ENCODE measurements at regions not wholly inside any gene's neighbourhood (a gene's known extent, or its start where the extent isn't known, plus 50 kb on each side); places are given as distances from the start of the nearest gene placed in this dataset.

GRCh38 chr11:71307811-71308645 is 55.7 kb upstream of the SHANK2 start:
- no peak for DNase-seq

- no peak for DNase-seq
Measured at GRCh38 chr11:71305451-71306125, 53.2 kb upstream of the SHANK2 start.

GRCh38 chr11:71305041-71305440 is 52.7 kb upstream of the SHANK2 start:
- DNase-seq = no peak

- DNase-seq = no peak
Measured at GRCh38 chr11:71304491-71304890, 52.1 kb upstream of the SHANK2 start.

- DNase-seq = no peak
Measured at GRCh38 chr11:71304045-71304444, 51.7 kb upstream of the SHANK2 start.

- no peak for DNase-seq
Measured at GRCh38 chr11:71302911-71303310, 50.5 kb upstream of the SHANK2 start.

- DNase-seq = no peak
Measured at GRCh38 chr11:71302534-71302909, 50.1 kb upstream of the SHANK2 start.

All from right hindlimb (tissue), 1 donor.